SK-N-SH (cell line): ENCODE measurements at regions not wholly inside any gene's neighbourhood (a gene's known extent, or its start where the extent isn't known, plus 50 kb on each side); places are given as distances from the start of the nearest gene placed in this dataset.

Source experiments
- CTCF ChIA-PET: fragments of 300-600, 350-600 bp; formaldehyde crosslinking; extraction: SDS; loops from one replicate; lab custom pipeline; 2021; lab: Yijun Ruan, JAX
- POLR2A ChIA-PET: fragments of 350-600 bp; sonication (Branson Sonifier 250); formaldehyde crosslinking; extraction: SDS; loops from one replicate; lab custom pipeline; 2020; ENCODE audit warnings: antibody characterized with exemption, inconsistent platforms; lab: Yijun Ruan, JAX
- DNase-seq: peaks from one replicate; pipeline ENCODE4 v3.0.0; 2012
- H2AFZ ChIP-seq: fragments of 200-600 bp; sonication (generic); 2 replicates; pipeline ENCODE4 v1.8.1; 2016; ENCODE audit warnings: antibody characterized with exemption, mild to moderate bottlenecking, low read depth
- H3F3A ChIP-seq: fragments of 200-600 bp; sonication (generic); replicated peaks from 2 replicates; pipeline ENCODE3; 2016; ENCODE audit warnings: antibody characterized with exemption, mild to moderate bottlenecking; ENCODE audit not compliant: insufficient read depth
- H3K27ac ChIP-seq, 2 experiments: fragments of 200-500 bp in 1 of 2; fragments of 200-600 bp in 1 of 2; sonication (Bioruptor generic) in 1 of 2; sonication (generic), shearing (Covaris generic) in 1 of 2; 2 replicates each; pipeline versions ENCODE4 v1.5.1 to v1.6.1; 2014 to 2016; ENCODE audit warnings: low read depth in 2 of 2, inconsistent platforms in 1 of 2, low read length in 1 of 2, mild to moderate bottlenecking in 1 of 2, mixed read lengths in 1 of 2
- H3K27me3 ChIP-seq: fragments of 200-600 bp; sonication (generic), shearing (Covaris generic); 2 replicates; pipeline ENCODE4 v1.6.1; 2016; ENCODE audit warnings: mixed run types; ENCODE audit not compliant: insufficient read depth
- H3K36me3 ChIP-seq, 2 experiments: fragments of 200-500 bp in 1 of 2; fragments of 200-600 bp in 1 of 2; sonication (Bioruptor generic) in 1 of 2; sonication (generic) in 1 of 2; replicated peaks in 1 of 2; 2 replicates each; pipeline versions ENCODE3 to v1.5.1; 2014 to 2016; ENCODE audit warnings: low read length in 1 of 2, mild to moderate bottlenecking in 1 of 2; ENCODE audit not compliant: insufficient read depth in 2 of 2, control insufficient read depth in 1 of 2
- H3K4me1 ChIP-seq, 2 experiments: fragments of 200-500 bp in 1 of 2; fragments of 200-600 bp in 1 of 2; sonication (Bioruptor generic) in 1 of 2; sonication (generic), shearing (Covaris generic) in 1 of 2; 2 replicates each; pipeline versions ENCODE4 v1.5.1 to v1.6.1; 2014 to 2016; ENCODE audit warnings: low read depth in 1 of 2, low read length in 1 of 2, mixed run types in 1 of 2; ENCODE audit not compliant: insufficient read depth in 2 of 2, control insufficient read depth in 1 of 2
- H3K4me2 ChIP-seq: fragments of 200-600 bp; sonication (generic), shearing (Covaris generic); 2 replicates; pipeline ENCODE4 v1.6.1; 2017; ENCODE audit warnings: mixed run types
- H3K4me3 ChIP-seq, 2 experiments: fragments of 200-500 bp in 1 of 2; fragments of 200-600 bp in 1 of 2; sonication (Bioruptor generic) in 1 of 2; sonication (generic), shearing (Covaris generic) in 1 of 2; 2 replicates each; pipeline versions ENCODE4 v1.5.1 to v1.8.1; 2014 to 2016; ENCODE audit warnings: low read depth in 2 of 2, inconsistent platforms in 1 of 2, low read length in 1 of 2, mild to moderate bottlenecking in 1 of 2, mixed read lengths in 1 of 2, moderate library complexity in 1 of 2
- H3K79me2 ChIP-seq: fragments of 200-600 bp; sonication (generic); 2 replicates; pipeline ENCODE4 v1.8.1; 2017; ENCODE audit warnings: mild to moderate bottlenecking; ENCODE audit not compliant: insufficient read depth
- H3K9ac ChIP-seq: fragments of 200-600 bp; sonication (generic); 2 replicates; pipeline ENCODE4 v1.6.1; 2017; ENCODE audit warnings: mixed run types
- H3K9me2 ChIP-seq: fragments of 200-600 bp; sonication (generic); 2 replicates; pipeline ENCODE4 v1.6.1; 2017; ENCODE audit warnings: mixed run types
- H3K9me3 ChIP-seq: fragments of 200-600 bp; sonication (generic); 2 replicates; pipeline ENCODE4 v1.6.1; 2017; ENCODE audit warnings: mixed run types, mild to moderate bottlenecking, moderate library complexity
- H4K20me1 ChIP-seq: fragments of 200-600 bp; sonication (generic); 2 replicates; pipeline ENCODE4 v1.6.1; 2017; ENCODE audit warnings: mild to moderate bottlenecking, mixed run types; ENCODE audit not compliant: insufficient read depth
- CHD2 ChIP-seq: fragments of 150-350 bp; IDR thresholded peaks from 2 replicates; pipeline ENCODE4 v1.6.1; 2018; ENCODE audit warnings: low read length; ENCODE audit not compliant: partially characterized antibody
- EZH2phosphoT487 ChIP-seq: fragments of 200-600 bp; sonication (generic); IDR thresholded peaks from 2 replicates; pipeline ENCODE4 v1.6.1; 2017; ENCODE audit warnings: low read depth, mixed run types, mild to moderate bottlenecking, antibody characterized with exemption, moderate library complexity, borderline replicate concordance
- FOXJ3 ChIP-seq: sonication (generic); formaldehyde crosslinking; IDR thresholded peaks from 2 replicates; pipeline ENCODE4 v1.5.1; 2020; ENCODE audit warnings: mild to moderate bottlenecking, missing genetic modification reagents
- FOXM1 ChIP-seq: IDR thresholded peaks from 2 replicates; pipeline ENCODE4 v1.4.0; 2012; ENCODE audit warnings: low read depth, mild to moderate bottlenecking
- GABPA ChIP-seq: IDR thresholded peaks from 2 replicates; pipeline ENCODE4 v1.4.0; 2012; ENCODE audit warnings: low read depth, mild to moderate bottlenecking
- MEF2A ChIP-seq: IDR thresholded peaks from 2 replicates; pipeline ENCODE4 v1.4.0; 2012; ENCODE audit warnings: low read depth, borderline replicate concordance
- MXI1 ChIP-seq: IDR thresholded peaks from 2 replicates; pipeline ENCODE4 v1.6.1; 2012; ENCODE audit warnings: mild to moderate bottlenecking, low read depth, low read length, improper control_type of control experiment
- NFIC ChIP-seq: IDR thresholded peaks from 2 replicates; pipeline ENCODE4 v1.4.0; 2012; ENCODE audit warnings: borderline replicate concordance
- NRF1 ChIP-seq: IDR thresholded peaks from 2 replicates; pipeline ENCODE4 v1.6.1; 2012; ENCODE audit warnings: low read depth, mild to moderate bottlenecking, low read length
- RCOR1 ChIP-seq: fragments of 150-350 bp; IDR thresholded peaks from 2 replicates; pipeline ENCODE4 v1.6.1; 2017; ENCODE audit warnings: antibody characterized with exemption, low read length
- RFX5 ChIP-seq: IDR thresholded peaks from 2 replicates; pipeline ENCODE4 v1.6.1; 2012; ENCODE audit warnings: mild to moderate bottlenecking, improper control_type of control experiment, low read length
- SMC3 ChIP-seq: IDR thresholded peaks from 2 replicates; pipeline ENCODE4 v1.6.1; 2012; ENCODE audit warnings: low read depth, low read length, improper control_type of control experiment
- TAF1 ChIP-seq: IDR thresholded peaks from 2 replicates; pipeline ENCODE4 v1.6.1; 2012; ENCODE audit warnings: low read depth, mild to moderate bottlenecking, low read length, moderate library complexity, borderline replicate concordance
- TCF12 ChIP-seq: IDR thresholded peaks from 2 replicates; pipeline ENCODE4 v1.4.0; 2012
- TEAD4 ChIP-seq: IDR thresholded peaks from 2 replicates; pipeline ENCODE4 v1.4.0; 2012; ENCODE audit warnings: mild to moderate bottlenecking, borderline replicate concordance; ENCODE audit not compliant: insufficient read depth
- WGBS: methylation state at CpG from one replicate; pipeline ENCODE4 v1.1.6; 2017; ENCODE audit warnings: low lambda C conversion rate; 5-methylcytosine and 5-hydroxymethylcytosine counted together
- TF ChIP-seq, protein P1 (sequence below): IDR thresholded peaks from 2 replicates; pipeline ENCODE4; 2012
- TF ChIP-seq, protein P2 (sequence below): fragments of 200-600 bp; sonication (generic); IDR thresholded peaks from 2 replicates; pipeline ENCODE4 v1.6.1; 2017; ENCODE audit warnings: antibody characterized with exemption, mild to moderate bottlenecking, moderate library complexity
- TF ChIP-seq, protein P3 (sequence below): fragments of 150-350 bp; IDR thresholded peaks from 2 replicates; pipeline ENCODE4 v1.6.1; 2017; ENCODE audit warnings: antibody characterized with exemption, low read length, low read depth, borderline replicate concordance
- TF ChIP-seq, protein P4 (sequence below): IDR thresholded peaks from 2 replicates; pipeline ENCODE4 v1.6.1; 2012; ENCODE audit warnings: mild to moderate bottlenecking, low read depth, low read length, moderate library complexity
- TF ChIP-seq, protein P5 (sequence below): IDR thresholded peaks from 2 replicates; pipeline ENCODE4 v1.4.0; 2012; ENCODE audit warnings: low read depth, borderline replicate concordance

DNA sequence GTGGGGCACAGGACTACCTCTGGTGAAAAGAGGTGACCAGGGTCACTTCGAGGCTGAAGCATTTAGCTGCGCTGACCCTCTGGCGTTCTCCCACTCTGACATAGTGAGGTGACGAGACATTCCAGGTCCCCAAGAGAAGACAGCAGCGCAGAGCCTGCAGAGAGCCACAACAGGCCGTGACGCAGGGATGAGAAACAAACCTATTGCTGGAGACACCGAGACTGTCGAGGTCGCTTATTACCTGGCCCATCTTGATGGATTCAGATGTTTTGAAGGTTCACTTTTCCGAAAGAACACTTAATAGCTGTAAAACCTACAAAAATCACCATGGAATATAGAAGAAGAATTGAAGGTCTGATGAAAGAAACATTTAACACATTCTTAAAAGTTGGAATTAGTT, 466.3 kb downstream of the NR2F2 start:
- CTCF ChIA-PET: no interaction called here

More for the DNA sequence above, 466.3 kb downstream of the NR2F2 start:
- Histone ChIP-seq H3K27me3 (no peaks in the 10 kb centered on the region), H3K4me2 (no peak overlapping the region), H3K9me3 (no peaks in the 10 kb centered on the region), H2AFZ (no peak overlapping the region), H3K9me2 (no peaks in the 10 kb centered on the region), H3K4me1 (no peaks in the 10 kb centered on the region), H4K20me1 (no peaks in the 10 kb centered on the region), H3K9ac (no peak overlapping the region), H3K27ac (no peak overlapping the region), H3K4me3 (no peak overlapping the region), H3K79me2 (no peaks in the 10 kb centered on the region), H3F3A (no peaks in the 10 kb centered on the region), H3K36me3 (no peaks in the 10 kb centered on the region)
- POLR2A ChIA-PET: no interaction called here
- 9% methylated on average over 11 of the region's 11 CpGs for WGBS
- TF ChIP-seq FOXM1: no peak
- no peak for TF ChIP-seq CHD2
- TF ChIP-seq MEF2A: no peak
- no peak for TF ChIP-seq SMC3
- TF ChIP-seq, protein P1, sequence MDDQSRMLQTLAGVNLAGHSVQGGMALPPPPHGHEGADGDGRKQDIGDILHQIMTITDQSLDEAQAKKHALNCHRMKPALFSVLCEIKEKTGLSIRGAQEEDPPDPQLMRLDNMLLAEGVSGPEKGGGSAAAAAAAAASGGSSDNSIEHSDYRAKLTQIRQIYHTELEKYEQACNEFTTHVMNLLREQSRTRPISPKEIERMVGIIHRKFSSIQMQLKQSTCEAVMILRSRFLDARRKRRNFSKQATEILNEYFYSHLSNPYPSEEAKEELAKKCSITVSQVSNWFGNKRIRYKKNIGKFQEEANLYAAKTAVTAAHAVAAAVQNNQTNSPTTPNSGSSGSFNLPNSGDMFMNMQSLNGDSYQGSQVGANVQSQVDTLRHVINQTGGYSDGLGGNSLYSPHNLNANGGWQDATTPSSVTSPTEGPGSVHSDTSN: no peak
- TF ChIP-seq TEAD4: no peak
- no peak for TF ChIP-seq GABPA
- TF ChIP-seq, protein P2, sequence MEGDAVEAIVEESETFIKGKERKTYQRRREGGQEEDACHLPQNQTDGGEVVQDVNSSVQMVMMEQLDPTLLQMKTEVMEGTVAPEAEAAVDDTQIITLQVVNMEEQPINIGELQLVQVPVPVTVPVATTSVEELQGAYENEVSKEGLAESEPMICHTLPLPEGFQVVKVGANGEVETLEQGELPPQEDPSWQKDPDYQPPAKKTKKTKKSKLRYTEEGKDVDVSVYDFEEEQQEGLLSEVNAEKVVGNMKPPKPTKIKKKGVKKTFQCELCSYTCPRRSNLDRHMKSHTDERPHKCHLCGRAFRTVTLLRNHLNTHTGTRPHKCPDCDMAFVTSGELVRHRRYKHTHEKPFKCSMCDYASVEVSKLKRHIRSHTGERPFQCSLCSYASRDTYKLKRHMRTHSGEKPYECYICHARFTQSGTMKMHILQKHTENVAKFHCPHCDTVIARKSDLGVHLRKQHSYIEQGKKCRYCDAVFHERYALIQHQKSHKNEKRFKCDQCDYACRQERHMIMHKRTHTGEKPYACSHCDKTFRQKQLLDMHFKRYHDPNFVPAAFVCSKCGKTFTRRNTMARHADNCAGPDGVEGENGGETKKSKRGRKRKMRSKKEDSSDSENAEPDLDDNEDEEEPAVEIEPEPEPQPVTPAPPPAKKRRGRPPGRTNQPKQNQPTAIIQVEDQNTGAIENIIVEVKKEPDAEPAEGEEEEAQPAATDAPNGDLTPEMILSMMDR: no peak
- no peak for TF ChIP-seq NRF1
- TF ChIP-seq TAF1: no peak
- TF ChIP-seq EZH2phosphoT487: no peak
- no peak for TF ChIP-seq FOXJ3 (CRISPR knock-in tag)
- TF ChIP-seq MXI1: no peak
- no peak for TF ChIP-seq NFIC
- TF ChIP-seq, protein P3, sequence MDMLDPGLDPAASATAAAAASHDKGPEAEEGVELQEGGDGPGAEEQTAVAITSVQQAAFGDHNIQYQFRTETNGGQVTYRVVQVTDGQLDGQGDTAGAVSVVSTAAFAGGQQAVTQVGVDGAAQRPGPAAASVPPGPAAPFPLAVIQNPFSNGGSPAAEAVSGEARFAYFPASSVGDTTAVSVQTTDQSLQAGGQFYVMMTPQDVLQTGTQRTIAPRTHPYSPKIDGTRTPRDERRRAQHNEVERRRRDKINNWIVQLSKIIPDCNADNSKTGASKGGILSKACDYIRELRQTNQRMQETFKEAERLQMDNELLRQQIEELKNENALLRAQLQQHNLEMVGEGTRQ: no peak
- no peak for TF ChIP-seq RFX5
- TF ChIP-seq TCF12: no peak
- TF ChIP-seq, protein P4, sequence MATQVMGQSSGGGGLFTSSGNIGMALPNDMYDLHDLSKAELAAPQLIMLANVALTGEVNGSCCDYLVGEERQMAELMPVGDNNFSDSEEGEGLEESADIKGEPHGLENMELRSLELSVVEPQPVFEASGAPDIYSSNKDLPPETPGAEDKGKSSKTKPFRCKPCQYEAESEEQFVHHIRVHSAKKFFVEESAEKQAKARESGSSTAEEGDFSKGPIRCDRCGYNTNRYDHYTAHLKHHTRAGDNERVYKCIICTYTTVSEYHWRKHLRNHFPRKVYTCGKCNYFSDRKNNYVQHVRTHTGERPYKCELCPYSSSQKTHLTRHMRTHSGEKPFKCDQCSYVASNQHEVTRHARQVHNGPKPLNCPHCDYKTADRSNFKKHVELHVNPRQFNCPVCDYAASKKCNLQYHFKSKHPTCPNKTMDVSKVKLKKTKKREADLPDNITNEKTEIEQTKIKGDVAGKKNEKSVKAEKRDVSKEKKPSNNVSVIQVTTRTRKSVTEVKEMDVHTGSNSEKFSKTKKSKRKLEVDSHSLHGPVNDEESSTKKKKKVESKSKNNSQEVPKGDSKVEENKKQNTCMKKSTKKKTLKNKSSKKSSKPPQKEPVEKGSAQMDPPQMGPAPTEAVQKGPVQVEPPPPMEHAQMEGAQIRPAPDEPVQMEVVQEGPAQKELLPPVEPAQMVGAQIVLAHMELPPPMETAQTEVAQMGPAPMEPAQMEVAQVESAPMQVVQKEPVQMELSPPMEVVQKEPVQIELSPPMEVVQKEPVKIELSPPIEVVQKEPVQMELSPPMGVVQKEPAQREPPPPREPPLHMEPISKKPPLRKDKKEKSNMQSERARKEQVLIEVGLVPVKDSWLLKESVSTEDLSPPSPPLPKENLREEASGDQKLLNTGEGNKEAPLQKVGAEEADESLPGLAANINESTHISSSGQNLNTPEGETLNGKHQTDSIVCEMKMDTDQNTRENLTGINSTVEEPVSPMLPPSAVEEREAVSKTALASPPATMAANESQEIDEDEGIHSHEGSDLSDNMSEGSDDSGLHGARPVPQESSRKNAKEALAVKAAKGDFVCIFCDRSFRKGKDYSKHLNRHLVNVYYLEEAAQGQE: no peak
- TF ChIP-seq RCOR1: no peak
- TF ChIP-seq, protein P5, sequence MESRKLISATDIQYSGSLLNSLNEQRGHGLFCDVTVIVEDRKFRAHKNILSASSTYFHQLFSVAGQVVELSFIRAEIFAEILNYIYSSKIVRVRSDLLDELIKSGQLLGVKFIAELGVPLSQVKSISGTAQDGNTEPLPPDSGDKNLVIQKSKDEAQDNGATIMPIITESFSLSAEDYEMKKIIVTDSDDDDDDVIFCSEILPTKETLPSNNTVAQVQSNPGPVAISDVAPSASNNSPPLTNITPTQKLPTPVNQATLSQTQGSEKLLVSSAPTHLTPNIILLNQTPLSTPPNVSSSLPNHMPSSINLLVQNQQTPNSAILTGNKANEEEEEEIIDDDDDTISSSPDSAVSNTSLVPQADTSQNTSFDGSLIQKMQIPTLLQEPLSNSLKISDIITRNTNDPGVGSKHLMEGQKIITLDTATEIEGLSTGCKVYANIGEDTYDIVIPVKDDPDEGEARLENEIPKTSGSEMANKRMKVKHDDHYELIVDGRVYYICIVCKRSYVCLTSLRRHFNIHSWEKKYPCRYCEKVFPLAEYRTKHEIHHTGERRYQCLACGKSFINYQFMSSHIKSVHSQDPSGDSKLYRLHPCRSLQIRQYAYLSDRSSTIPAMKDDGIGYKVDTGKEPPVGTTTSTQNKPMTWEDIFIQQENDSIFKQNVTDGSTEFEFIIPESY: no peak
- DNase-seq: no peak
